ENCODE measurements at regions not wholly inside any gene's neighbourhood (a gene's known extent, or its start where the extent isn't known, plus 50 kb on each side); places are given as distances from the start of the nearest gene placed in this dataset.
"Not testable (repeated sequence)": the region's sequence is repeated elsewhere in the genome, so short reads cannot be mapped to it uniquely, and the experiment has no call there.

- no peak for DNase-seq
Observed at GRCh38 chr18:41899535-41899934, 55.5 kb upstream of the PIK3C3 start.

DNA sequence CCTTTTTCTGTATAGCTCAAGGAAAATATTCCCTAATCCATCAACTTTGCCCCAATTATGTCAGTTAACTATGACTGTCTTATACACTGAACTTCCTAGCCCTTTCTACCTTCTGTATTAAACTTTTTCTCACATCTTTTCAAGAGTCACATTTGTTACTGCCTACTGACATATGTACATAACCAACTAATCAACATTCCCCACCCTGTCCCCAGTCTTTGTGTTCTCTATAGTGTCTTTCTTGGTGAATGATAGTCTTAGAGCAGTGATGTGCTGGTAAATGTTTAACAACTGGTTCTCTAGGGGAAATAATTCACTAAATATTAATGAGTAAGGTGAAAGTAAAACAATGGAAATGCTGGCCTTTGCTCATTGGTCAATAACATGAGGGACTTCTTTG lies 61.6 kb upstream of the PIK3C3 start:
- DNase-seq: no peak

GRCh38 chr18:41887100-41887499 lies 67.9 kb upstream of the PIK3C3 start:
- no peak for DNase-seq

DNA sequence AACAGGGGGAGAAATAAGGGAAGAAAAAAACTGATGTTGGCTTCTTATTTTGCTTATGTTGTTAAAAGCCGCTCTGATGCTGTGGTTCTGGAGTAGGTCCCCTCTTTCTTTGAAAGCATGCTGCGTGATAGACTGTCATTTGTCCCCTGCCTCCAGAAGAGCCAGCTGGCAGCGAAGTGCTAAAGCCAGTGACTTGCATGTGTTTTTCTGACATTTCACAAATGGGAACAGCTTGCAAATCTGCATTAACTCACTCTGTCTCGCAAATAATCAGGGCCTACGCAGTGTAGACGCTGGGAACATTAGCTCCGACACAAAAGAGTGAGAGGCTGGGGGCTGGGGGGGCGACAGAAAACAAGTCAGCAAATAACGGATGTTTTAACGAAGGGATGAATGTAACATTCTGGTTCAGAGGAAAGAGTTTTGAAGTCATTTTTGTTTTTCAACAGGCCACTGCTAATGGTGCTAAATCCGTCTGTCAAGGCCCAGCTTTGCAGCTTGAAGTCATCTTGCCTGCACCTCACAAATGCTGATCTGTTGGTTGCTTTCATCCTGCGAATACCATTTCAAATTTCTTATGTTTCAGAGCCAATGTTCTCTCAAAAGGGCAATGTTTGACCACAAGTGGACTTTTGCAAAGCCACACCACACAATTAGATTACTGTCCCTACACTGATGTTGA lies 68.8 kb upstream of the PIK3C3 start:
- no peak for DNase-seq

- no peak for DNase-seq
Observed at GRCh38 chr18:41881285-41881684, 73.7 kb upstream of the PIK3C3 start.

- no peak for DNase-seq
Observed at GRCh38 chr18:41879256-41879655, 75.8 kb upstream of the PIK3C3 start.

- DNase-seq: no peak
Observed at GRCh38 chr18:41875094-41875780, 79.8 kb upstream of the PIK3C3 start.

- DNase-seq: no peak
Observed at GRCh38 chr18:41873730-41874129, 81.3 kb upstream of the PIK3C3 start.

DNA sequence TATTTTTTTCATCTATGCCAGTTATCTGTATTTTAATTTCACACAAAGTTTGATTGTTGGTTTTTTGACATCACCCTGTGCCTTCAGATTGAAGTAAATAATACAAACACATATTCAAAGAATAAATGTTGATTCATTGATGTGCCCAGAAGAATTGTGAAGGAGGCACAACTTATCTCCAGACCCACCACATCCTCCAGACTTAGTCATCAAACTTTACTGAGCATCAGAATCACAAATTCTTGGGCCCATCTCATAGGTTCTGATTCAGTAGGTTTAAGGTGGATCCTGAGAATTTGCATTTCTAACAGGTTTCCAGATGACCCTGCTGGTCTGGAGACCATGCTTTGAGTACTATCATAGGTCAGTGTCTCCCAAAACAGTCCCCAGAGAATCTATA lies 82.8 kb upstream of the PIK3C3 start:
- DNase-seq: no peak

GRCh38 chr18:41871229-41872000 lies 83.6 kb upstream of the PIK3C3 start:
- DNase-seq: no peak

DNA sequence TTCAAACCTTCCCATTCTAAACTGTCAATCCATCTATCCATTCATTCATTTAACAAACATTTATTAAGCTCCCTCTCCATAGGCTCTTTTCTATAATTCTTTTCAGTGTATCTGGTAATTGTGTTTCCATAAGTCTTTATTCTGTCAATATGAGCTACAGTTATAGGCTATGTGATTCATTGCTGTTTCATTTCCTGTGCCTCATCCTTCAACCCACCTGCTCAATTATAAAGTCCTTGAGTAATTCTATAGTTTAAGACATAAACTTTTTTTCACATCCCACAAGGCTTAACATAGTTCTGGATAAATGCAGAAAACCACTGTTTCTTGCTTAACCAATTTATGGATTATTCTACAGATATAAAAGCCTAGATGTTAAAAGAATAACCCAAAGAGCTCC lies 84.2 kb upstream of the PIK3C3 start:
- DNase-seq: no peak

GRCh38 chr18:41870191-41870590 lies 84.8 kb upstream of the PIK3C3 start:
- DNase-seq: no peak

- DNase-seq: not testable (repeated sequence)
Observed at GRCh38 chr18:41865796-41866195, 89.2 kb upstream of the PIK3C3 start.

DNA sequence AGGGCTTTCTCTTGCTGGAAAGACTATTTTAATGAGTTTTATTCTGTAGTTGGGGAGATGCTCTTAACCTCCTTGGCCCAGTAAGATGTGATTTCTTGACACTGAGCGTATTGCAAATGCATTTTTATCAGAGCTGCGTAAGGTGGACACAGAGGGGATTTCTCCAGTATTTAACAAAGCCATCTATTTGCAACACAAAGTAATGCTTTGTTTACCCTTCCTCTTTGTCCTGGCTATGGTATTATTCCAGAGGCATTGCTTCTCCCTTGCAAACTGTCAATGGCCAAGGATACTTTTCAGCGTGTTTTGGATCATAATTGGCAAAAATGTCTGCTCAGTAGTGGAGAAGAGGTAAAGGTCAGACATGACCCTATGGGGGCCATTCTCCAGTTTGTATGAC lies 90.8 kb upstream of the PIK3C3 start:
- no peak for DNase-seq

- DNase-seq: no peak
Observed at GRCh38 chr18:41862921-41863320, 92.1 kb upstream of the PIK3C3 start.

DNA sequence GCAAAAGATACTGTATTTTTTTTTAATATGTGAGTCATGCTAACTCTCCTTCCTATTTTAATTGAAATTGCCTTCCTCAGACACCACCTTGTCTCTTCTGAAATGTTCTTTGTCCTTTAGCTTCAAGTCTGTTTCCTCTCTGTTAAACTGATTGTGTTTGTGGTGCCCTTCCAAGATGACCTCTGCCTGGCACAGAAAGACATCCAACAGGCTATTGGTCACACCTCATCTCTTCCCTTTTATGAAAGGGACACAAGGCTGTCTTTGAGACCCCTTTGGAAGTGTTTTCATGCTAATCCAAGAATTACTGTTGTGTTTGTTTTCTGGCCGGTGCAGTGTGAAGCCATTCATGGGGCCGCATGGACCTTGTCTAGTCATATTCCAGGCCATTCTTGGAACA lies 94.0 kb upstream of the PIK3C3 start:
- no peak for DNase-seq

DNA sequence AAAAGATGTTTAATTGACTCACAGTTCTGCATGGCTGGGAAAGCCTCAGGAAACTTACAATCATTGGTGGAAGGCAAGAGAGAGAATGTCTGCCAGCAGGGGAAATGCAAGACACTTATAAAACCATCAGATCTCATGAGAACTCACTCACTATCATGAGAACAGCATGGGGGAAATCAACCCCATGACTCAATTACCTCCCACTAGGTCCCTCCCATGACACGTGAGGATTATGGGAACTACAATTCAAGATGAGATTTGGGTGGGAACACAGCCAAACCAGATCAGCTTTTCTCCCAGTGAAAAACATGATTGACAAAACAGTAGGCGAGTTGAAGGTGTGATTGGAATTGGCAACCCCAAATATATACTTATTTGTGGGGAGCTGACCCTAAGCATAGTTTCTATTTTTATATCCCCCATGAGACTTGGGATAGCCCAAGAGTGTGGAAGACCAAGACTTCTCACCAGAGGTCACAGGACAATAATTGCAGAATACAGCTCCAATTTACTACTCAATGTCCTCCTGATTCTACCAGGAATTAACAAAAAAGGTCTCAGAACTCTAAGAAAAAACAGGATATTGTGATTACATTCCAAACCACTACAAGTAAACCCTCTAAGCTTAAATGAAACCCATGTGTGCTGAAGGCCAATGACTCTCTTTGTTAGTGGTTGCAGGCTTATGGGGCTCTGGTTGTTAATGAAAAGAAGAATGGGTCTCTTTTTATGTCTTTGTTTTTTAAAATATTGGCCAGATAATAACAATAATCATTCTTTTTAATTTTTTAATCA lies 96.1 kb upstream of the PIK3C3 start:
- no peak for DNase-seq

GRCh38 chr18:41853280-41853679 lies 101.8 kb upstream of the PIK3C3 start:
- no peak for DNase-seq

DNA sequence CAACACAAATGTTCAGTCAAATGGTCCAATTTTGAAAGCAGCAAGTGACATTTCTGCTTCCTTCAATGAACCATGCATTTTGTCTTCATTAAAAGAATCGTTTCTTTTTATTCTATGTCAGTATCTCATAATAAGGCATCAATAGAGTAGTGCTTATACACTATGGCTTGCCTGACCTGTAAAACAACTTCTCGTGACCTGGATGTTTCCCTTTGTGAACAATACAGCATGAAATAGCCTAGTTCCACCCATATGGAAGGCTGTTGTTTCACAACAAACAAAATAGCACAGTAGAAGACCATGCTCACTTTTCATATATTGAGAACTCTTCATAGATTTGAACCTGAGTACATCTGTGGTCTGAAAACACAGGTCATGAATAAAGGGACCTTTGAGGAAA lies 104.3 kb upstream of the PIK3C3 start:
- no peak for DNase-seq

- DNase-seq: no peak
Observed at GRCh38 chr18:41849632-41850031, 105.4 kb upstream of the PIK3C3 start.

DNA sequence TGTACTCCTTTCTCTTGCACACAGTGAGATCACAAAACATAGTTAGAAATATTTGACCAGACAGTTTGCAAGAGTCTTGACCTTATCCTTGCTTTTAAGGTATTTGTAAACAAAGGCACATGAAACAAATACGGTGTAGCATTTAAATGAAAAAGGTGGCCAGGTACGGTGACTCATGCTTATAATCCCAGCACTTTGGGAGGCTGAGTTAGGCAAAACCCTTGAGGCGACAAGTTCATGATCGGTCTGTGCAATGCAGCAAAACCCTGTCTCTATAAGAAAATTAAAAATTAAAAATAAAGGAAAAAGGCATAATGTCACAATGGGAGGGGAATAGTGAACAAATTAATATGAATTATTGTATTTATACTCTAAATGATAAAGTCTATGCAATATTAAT lies 109.5 kb upstream of the PIK3C3 start:
- DNase-seq: no peak

DNA sequence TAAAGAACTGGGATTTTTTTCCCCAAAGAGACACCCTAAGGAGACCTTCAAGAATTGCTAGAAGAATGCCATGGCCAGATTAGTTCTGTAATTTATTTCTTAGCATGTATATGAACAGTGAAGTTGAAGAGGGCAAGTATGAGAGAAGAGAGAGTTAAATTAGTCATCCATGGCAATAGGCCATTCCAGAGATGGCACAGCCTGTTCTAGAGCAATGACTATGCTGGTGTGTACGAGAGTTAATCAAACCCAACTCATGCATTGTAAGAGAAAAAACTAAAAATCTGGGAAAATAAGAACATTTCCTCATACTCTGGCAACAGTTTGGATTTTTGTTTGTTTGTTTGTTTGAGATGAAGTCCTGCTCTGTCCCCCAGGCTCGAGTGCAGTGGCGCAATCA lies 112.1 kb upstream of the PIK3C3 start:
- no peak for DNase-seq

Data from hippocampal formation (tissue), 2 donors.